ENCODE measurements at regions not wholly inside any gene's neighbourhood (a gene's known extent, or its start where the extent isn't known, plus 50 kb on each side); places are given as distances from the start of the nearest gene placed in this dataset.

DNA sequence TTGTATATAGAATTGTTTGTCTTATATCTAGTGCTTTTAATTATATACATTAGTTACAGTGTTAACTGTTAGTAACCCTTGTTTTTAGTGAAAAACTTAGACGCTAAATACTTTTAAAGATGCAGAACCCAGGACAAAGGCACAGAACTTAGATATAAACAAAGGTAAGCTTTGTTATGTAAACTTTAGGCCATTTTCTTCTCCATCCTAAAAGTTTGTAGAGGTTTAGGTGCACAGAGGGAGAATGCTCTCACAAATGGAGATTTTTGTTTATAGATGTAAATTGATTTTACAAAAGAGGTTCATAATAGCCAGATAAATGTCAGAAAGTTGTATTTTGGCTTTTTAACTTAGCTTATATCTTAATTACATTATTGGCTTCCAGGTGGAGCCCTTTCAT is 490.5 kb upstream of the LRRC7 start (continued):
- TF ChIP-seq EHF (CRISPR knock-in tag; IDR thresholded peaks at IDR 0.05), result no peak
- no peak for TF ChIP-seq POLR2AphosphoS2 (conservative IDR thresholded peaks at IDR 0.05; ENCODE audit: low read length)

DNA sequence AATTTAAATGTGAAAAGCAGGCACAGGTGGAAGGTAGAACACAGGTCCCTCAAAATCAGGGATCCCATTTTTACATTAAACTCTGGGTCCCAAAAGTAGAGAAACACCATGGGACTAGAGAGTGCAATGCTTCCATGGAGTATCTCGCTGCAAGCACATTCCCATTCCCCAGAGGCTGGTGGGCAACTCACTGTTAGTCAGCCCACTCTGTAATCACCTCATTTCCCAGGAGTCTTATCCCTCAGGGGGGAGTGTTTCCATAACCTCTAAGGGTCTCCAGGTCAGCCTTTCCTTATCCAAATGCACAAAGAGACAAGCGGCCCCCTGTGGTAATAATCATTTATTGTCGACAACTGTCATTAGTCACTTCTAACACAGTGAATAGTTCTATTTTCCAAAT is 490.1 kb upstream of the LRRC7 start:
- Histone ChIP-seq H3K4me1 (no peaks in the 10 kb centered on the region), H3K9me3 (no peaks in the 10 kb centered on the region), H3K27ac (no peak overlapping the region), H3K4me2 (no peak overlapping the region), H3K4me3 (no peak overlapping the region)
- ATAC-seq (no peak), DNase-seq (ENCODE audit: low read depth in 1 of 2, low spot score in 1 of 2) (no peak), FAIRE-seq (no peak)
- TF ChIP-seq SREBF2 (IDR thresholded peaks at IDR 0.05), result no peak
- no peak for TF ChIP-seq POLR2A (IDR thresholded peaks at IDR 0.05; ENCODE audit: low read length)
- no peak for TF ChIP-seq JUNB (IDR thresholded peaks at IDR 0.05)
- TF ChIP-seq, protein P1, sequence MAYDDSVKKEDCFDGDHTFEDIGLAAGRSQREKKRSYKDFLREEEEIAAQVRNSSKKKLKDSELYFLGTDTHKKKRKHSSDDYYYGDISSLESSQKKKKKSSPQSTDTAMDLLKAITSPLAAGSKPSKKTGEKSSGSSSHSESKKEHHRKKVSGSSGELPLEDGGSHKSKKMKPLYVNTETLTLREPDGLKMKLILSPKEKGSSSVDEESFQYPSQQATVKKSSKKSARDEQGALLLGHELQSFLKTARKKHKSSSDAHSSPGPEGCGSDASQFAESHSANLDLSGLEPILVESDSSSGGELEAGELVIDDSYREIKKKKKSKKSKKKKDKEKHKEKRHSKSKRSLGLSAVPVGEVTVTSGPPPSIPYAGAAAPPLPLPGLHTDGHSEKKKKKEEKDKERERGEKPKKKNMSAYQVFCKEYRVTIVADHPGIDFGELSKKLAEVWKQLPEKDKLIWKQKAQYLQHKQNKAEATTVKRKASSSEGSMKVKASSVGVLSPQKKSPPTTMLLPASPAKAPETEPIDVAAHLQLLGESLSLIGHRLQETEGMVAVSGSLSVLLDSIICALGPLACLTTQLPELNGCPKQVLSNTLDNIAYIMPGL (CRISPR knock-in tag; IDR thresholded peaks at IDR 0.05; ENCODE audit: borderline replicate concordance), result no peak
- TF ChIP-seq RARB (CRISPR knock-in tag; IDR thresholded peaks at IDR 0.05), result no peak
- TF ChIP-seq TFCP2L1 (CRISPR knock-in tag; IDR thresholded peaks at IDR 0.05), result no peak
- no peak for TF ChIP-seq GATA3 (IDR thresholded peaks at IDR 0.05; ENCODE audit: borderline replicate concordance)
- no peak for TF ChIP-seq FOXS1 (CRISPR knock-in tag; IDR thresholded peaks at IDR 0.05)
- TF ChIP-seq, protein P2, sequence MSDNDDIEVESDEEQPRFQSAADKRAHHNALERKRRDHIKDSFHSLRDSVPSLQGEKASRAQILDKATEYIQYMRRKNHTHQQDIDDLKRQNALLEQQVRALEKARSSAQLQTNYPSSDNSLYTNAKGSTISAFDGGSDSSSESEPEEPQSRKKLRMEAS (IDR thresholded peaks at IDR 0.05), result no peak
- no peak for TF ChIP-seq ESRRA (IDR thresholded peaks at IDR 0.05; ENCODE audit: borderline replicate concordance, low read length)
- TF ChIP-seq POLR2AphosphoS2 (conservative IDR thresholded peaks at IDR 0.05; ENCODE audit: low read length), result no peak
- TF ChIP-seq CBX2 (IDR thresholded peaks at IDR 0.05; ENCODE audit: borderline replicate concordance, low read depth), result no peak
- TF ChIP-seq RFX5 (IDR thresholded peaks at IDR 0.05), result no peak
- TF ChIP-seq, protein P3, sequence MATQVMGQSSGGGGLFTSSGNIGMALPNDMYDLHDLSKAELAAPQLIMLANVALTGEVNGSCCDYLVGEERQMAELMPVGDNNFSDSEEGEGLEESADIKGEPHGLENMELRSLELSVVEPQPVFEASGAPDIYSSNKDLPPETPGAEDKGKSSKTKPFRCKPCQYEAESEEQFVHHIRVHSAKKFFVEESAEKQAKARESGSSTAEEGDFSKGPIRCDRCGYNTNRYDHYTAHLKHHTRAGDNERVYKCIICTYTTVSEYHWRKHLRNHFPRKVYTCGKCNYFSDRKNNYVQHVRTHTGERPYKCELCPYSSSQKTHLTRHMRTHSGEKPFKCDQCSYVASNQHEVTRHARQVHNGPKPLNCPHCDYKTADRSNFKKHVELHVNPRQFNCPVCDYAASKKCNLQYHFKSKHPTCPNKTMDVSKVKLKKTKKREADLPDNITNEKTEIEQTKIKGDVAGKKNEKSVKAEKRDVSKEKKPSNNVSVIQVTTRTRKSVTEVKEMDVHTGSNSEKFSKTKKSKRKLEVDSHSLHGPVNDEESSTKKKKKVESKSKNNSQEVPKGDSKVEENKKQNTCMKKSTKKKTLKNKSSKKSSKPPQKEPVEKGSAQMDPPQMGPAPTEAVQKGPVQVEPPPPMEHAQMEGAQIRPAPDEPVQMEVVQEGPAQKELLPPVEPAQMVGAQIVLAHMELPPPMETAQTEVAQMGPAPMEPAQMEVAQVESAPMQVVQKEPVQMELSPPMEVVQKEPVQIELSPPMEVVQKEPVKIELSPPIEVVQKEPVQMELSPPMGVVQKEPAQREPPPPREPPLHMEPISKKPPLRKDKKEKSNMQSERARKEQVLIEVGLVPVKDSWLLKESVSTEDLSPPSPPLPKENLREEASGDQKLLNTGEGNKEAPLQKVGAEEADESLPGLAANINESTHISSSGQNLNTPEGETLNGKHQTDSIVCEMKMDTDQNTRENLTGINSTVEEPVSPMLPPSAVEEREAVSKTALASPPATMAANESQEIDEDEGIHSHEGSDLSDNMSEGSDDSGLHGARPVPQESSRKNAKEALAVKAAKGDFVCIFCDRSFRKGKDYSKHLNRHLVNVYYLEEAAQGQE (IDR thresholded peaks at IDR 0.05), result no peak
- POLR2A ChIA-PET, result no interaction called here
- WGBS (ENCODE audit: missing lambda C conversion rate), result 37% methylated on average over 3 of the region's 3 CpGs
- CTCF ChIA-PET, result no interaction called here

DNA sequence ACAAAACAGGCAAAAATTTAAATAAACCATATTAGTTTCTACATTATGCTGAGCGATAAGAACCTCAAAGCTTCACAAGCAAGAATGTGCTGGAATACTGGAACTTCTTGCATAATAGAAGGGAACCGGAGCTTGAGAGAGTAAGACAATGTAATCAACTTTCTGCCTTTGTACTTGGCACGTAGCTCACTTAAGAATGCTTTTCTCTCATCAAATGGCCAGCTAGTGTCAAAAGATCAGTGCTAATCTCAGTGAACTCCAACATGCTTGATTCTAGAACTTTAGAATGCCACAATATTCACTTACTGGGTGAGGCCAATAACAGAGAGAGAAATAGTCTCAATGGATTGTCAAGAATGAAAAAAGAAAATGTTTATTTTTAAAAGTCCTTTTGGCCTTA is 486.1 kb upstream of the LRRC7 start:
- no peak for ATAC-seq
- no peaks in the 10 kb centered on the region for H3K9me3 ChIP-seq
- DNase-seq (ENCODE audit: low read depth in 1 of 2, low spot score in 1 of 2), result no peak
- no peak overlapping the region for H3K4me3 ChIP-seq
- H3K27ac ChIP-seq, result no peak overlapping the region
- WGBS (ENCODE audit: missing lambda C conversion rate), result 5% methylated on average over 3 of the region's 3 CpGs
- ChIA-PET CTCF (no interaction called here), POLR2A (no interaction called here)
- no peak for TF ChIP-seq NR3C1 (IDR thresholded peaks at IDR 0.05)
- TF ChIP-seq MAFK (IDR thresholded peaks at IDR 0.05; ENCODE audit: partially characterized antibody), result no peak
- TF ChIP-seq, protein P2 (IDR thresholded peaks at IDR 0.05), result no peak
- TF ChIP-seq, protein P4, sequence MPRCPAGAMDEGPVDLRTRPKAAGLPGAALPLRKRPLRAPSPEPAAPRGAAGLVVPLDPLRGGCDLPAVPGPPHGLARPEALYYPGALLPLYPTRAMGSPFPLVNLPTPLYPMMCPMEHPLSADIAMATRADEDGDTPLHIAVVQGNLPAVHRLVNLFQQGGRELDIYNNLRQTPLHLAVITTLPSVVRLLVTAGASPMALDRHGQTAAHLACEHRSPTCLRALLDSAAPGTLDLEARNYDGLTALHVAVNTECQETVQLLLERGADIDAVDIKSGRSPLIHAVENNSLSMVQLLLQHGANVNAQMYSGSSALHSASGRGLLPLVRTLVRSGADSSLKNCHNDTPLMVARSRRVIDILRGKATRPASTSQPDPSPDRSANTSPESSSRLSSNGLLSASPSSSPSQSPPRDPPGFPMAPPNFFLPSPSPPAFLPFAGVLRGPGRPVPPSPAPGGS (IDR thresholded peaks at IDR 0.05), result no peak
- TF ChIP-seq, protein P5, sequence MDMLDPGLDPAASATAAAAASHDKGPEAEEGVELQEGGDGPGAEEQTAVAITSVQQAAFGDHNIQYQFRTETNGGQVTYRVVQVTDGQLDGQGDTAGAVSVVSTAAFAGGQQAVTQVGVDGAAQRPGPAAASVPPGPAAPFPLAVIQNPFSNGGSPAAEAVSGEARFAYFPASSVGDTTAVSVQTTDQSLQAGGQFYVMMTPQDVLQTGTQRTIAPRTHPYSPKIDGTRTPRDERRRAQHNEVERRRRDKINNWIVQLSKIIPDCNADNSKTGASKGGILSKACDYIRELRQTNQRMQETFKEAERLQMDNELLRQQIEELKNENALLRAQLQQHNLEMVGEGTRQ (IDR thresholded peaks at IDR 0.05), result no peak
- TF ChIP-seq EP300 (IDR thresholded peaks at IDR 0.05), result no peak
- TF ChIP-seq ZNF302 (CRISPR knock-in tag; IDR thresholded peaks at IDR 0.05), result no peak
- TF ChIP-seq CHD2 (IDR thresholded peaks at IDR 0.05; ENCODE audit: low read length, partially characterized antibody), result no peak
- no peak for TF ChIP-seq RNF2 (IDR thresholded peaks at IDR 0.05; ENCODE audit: borderline replicate concordance, low read depth)
- no peak for TF ChIP-seq EHF (CRISPR knock-in tag; IDR thresholded peaks at IDR 0.05)
- no peak for TF ChIP-seq POLR2A (IDR thresholded peaks at IDR 0.05; ENCODE audit: low read length)
- TF ChIP-seq GATA3 (IDR thresholded peaks at IDR 0.05; ENCODE audit: borderline replicate concordance), result no peak
- TF ChIP-seq ZC3H11A (IDR thresholded peaks at IDR 0.05), result no peak
- TF ChIP-seq, protein P6, sequence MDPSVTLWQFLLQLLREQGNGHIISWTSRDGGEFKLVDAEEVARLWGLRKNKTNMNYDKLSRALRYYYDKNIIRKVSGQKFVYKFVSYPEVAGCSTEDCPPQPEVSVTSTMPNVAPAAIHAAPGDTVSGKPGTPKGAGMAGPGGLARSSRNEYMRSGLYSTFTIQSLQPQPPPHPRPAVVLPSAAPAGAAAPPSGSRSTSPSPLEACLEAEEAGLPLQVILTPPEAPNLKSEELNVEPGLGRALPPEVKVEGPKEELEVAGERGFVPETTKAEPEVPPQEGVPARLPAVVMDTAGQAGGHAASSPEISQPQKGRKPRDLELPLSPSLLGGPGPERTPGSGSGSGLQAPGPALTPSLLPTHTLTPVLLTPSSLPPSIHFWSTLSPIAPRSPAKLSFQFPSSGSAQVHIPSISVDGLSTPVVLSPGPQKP (IDR thresholded peaks at IDR 0.05; ENCODE audit: low read depth, low read length), result no peak
- no peak for TF ChIP-seq JUNB (IDR thresholded peaks at IDR 0.05)
- no peak for FAIRE-seq
- H3K4me2 ChIP-seq, result no peak overlapping the region
- H3K4me1 ChIP-seq, result no peaks in the 10 kb centered on the region

Data from A549 (cell line).